HG03521 (cell line): ENCODE measurements at regions not wholly inside any gene's neighbourhood (a gene's known extent, or its start where the extent isn't known, plus 50 kb on each side); places are given as distances from the start of the nearest gene placed in this dataset.

ENCODE experiments used
- ATAC-seq: cut with Tn5 transposase; IDR thresholded peaks from one replicate; pipeline ENCODE4 v1.9.1; 2021; ENCODE audit warnings: mild to moderate bottlenecking, moderate library complexity; ENCODE audit not compliant: unreplicated experiment

DNA sequence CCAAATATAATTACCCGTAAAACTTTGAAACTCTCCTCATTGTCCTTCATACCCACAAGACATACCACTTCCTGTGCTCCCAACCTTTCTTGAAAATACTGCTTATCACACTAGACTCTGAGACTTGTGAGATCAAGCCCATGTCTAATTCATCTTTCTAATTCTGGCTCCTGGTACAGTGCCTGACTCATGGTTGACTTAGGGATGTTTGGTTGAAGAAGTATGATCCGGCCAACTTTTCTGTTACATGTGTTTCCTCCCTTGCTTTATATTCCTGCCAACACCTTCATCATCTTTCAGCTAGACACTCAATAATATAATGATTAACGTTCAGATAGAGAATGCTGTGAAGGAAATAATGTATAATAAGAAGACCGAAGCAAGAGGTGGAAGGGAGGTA is 58.2 kb downstream of the MEX3B start:
- no peak for ATAC-seq

DNA sequence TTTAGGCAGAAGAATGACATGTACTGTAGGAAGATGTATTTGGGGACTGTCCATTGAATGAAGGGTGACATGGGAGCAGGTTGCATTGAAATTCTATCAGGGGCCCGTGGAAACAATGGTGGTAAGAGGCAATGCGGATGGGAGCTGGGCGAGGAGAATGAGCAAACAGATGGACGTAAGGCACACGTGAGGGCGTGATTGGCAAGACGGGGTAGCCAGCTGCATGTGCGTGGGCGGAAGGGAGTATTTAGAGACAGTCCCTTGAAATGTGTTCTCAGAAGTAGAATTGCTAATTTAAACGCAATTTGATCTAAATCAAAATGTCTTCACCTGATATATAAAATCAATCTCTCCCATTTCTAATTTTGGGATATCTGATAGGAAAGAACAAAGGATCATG is 62.3 kb downstream of the MEX3B start:
- no peak for ATAC-seq

DNA sequence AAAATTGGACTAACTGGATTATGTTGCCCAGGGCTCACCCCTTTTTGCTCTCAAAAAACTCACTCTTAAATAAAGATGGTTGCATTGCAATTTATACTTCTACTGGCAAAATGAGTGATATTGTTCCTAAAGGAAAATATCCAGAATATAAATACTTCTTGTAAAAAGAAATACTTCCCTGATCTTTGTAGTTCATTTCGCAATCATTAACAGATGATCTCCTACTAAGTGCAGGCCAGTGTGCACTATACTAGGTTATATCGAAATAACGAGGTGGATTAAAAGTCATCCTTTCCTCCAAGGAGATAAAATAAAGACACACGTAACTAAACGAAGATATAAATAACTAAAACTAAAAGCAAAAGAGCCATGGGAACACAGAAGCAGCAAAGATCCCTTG is 63.0 kb downstream of the MEX3B start:
- no peak for ATAC-seq

DNA sequence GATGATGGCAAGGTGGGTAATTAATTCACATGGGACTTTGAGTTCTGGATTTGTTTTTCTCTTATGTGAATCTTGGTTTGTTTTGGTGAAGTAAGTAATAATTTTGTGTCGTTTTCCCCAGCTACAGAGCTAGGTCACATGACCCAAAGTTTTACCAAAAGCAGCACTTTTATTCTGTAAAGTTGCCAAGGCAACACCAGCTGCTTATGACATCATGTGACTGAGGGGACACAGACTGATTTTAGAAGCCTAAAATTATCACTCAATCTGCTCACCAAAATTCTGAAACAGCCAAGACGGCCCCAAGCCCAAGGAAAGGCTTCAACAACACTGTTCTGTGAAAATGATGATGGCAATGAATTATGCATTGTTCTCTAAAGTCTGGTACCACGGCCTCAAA is 63.9 kb downstream of the MEX3B start:
- no peak for ATAC-seq

DNA sequence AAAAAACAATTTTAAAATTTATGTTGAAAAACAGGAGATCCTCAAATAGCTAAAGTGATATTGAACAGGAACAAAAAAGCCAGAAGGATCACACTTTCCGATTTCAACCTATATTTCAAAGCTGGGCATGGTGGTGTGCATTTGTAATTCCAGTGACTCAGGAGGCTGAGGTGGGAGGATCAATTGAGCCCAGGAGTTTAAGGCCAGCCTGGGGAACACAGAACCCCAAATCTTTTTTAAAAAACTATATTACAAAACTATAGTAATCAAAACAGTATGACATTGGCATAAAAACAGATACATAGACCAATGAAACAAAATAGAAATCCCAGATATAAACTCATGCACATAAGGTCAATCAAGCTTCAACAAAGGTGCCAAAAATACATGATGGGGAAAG is 68.4 kb downstream of the MEX3B start:
- ATAC-seq = no peak

DNA sequence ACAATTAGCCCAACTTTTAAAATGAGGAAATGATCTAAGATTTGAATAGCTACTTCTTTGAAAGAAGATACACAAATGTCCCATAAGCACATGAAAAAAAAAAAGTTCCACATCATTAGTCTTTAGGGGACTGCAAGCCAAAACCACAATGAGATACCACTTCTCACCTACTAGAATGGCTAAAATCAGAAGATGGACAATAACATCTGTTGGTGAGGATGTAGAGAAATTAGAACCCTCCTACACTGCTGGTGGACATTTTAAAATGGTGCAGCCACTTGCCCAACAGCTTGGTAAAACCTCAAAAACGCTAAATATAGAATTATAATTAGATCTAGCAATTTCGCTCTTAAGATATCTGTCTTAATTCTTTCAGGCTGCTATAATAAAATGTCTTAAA is 77.1 kb downstream of the MEX3B start:
- ATAC-seq = no peak

DNA sequence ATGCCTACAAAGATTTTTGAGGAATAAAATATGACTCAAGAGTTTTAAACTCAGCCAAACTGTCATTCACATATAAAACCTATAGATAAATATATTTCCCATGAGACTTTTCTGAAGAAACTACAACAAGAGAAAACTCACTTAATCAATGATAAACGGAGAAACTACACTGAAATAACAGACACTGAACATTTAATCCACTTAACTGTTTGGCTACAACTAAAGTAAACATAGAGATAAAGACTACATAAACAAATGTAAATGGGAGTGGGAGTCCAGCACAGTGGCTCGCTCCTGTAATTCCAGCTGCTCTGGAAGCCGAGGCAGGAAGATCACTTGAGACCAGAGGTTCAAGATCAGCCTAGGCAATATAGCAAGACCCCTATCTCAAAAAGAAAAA is 79.2 kb downstream of the MEX3B start:
- ATAC-seq = no peak

DNA sequence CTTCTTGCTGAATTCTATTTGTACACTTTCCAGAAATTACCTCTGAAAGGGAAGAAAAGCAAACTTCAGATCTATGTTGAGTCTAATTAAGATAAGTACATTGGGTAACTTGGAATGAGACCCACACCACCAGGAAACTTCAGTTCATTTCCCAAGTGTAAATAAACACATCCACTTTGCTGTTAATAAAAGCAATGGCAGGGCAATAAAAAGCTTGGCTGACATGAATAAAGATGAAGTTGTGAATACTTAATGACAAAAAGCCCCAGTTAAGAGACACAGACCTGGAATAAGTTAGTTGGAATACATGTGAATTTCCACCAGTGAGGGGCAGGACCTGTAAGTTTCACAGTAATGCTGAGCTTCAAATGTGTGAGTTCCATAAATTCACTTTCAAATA is 83.3 kb downstream of the MEX3B start:
- ATAC-seq = no peak

DNA sequence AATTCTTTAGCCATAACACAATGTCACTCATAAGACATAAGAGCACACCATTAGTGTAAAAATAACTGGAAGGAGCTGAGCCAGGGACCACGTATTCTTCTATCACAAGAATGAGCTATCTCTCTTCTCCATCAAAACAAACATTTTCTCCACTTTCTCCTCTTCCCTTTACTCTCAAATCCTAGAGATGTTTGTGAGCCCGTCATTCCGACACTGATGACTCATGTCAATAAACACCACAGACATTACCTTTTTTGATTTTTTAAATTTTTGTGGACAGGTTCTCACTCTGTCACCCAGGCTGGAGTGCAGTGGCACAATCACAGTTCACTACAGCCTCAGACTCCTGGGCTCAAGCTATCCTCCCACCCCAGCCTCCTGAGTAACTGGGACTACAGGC is 86.6 kb downstream of the MEX3B start:
- ATAC-seq = no peak

DNA sequence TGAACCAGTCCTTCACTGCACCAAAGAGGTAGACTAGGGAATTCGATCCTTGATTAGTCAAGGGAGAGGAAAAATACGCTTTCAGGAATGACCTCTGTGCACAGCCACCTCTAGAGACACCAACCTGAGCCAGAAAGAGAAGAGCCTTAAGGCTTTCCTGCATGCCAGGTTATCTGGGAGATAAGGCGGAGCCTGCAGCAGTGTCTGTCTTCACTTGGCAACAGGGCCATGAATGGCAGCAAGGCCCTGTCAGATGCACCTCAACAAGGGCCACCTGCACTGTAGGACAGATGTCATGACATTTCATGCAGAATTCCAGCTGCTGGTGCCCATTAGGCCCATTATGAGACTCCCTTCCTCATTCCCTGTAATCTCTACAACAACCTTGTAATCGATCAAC is 88.1 kb downstream of the MEX3B start:
- ATAC-seq = no peak

DNA sequence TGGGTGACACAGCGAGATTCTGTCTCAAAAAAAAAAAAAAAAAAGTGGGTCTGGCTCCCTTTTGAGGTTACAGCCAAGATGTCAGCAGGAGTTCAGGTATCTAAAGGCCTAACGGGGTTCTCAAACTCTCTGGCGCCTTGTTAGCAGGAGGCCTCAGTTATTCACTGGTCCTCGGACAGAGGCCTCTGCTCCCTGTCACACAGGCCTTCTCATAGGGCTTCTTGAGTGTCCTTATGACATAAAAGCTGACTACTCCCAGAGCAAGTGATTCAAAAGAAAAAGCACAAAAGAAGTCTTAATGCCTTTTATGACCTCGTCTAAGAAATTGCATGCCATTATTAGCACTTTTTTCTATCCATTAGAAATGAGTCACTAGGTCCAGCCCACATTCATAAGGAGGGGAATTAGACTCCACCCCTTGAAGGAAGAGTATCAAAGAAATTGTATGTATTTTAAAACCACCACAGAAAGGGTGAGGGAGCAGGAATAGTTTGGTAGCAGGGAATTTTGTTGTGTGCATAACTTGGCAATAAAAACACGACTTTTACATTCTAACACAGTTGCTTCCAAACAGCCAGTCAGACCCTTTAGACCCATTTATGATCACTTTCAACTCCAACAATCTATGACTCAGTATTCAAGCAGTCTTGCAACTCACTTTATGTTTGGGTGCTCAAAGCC is 90.3 kb downstream of the MEX3B start:
- no peak for ATAC-seq

DNA sequence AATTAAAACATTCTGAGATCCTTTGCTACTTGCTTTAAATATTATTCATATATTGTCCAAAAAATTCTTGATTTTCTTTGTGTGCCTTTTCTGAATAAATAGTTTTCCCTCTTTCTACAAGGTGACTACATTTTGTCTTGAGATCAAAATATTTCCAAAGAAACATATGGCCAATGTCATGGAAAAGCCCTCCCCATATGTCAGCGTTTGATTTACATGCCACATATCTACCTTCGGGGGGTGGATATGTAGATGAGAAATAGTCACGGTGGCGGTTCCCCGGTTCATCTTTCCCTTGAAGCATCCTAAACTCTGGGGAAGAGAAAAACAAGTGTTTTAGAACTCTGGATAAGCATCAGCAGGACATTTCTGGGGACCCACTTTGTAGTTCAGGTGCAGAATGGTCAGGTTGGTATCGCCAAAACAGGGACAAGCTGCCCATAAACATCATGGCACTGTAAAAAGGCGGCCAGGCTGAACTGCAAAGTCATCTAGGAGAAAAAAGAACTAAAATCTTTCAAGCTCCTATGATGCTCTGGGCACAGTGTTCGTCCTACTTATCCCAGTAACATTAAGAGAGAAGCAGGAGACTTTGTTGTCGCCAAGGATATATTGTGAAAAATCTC is 91.5 kb downstream of the MEX3B start:
- ATAC-seq = no peak

DNA sequence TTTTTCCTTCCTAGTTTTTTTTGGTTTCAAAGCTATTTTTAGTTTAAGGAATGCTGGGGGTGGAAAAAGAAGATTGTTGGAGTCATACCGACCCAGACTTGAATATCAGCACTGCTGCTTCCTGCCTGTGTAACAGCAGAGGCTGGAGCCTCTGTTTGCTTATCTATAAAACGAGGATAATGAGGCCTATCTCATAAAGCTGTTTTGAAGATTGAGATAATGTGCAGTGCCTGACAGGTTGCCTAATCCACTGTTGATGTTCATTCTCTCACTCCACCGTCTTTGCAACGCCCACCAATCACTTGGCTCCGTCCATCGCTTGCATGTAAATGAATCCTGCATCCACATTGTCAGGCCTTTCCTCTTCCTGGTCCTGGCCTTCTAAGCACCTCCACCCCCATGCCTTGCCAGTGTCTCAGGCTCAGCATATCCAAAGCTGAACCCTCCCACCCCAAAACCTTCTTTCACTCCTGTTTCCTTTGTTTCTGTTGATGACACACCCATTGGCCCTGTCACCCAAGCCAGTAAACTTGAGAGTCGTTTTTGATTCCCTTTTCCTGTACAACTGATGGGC is 94.9 kb downstream of the MEX3B start:
- no peak for ATAC-seq

DNA sequence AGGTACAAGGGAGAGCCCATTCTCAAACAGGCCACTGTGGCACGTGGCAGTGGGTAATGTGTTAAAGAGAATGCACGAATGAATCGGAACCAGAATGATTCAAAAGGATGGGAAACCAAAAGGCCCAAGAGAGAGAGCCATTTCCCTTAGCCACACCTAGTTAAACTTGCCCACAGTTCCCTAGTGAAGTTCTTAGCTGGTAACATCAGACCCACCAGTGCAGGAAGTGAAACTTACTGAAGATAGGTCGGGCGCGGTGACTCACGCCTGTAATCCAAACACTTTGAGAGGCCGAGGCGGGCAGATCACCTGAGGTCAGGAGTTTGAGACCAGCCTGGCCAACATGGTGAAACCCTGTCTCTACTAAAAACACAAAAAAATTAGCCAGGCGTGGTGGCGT is 97.1 kb downstream of the MEX3B start:
- no peak for ATAC-seq

DNA sequence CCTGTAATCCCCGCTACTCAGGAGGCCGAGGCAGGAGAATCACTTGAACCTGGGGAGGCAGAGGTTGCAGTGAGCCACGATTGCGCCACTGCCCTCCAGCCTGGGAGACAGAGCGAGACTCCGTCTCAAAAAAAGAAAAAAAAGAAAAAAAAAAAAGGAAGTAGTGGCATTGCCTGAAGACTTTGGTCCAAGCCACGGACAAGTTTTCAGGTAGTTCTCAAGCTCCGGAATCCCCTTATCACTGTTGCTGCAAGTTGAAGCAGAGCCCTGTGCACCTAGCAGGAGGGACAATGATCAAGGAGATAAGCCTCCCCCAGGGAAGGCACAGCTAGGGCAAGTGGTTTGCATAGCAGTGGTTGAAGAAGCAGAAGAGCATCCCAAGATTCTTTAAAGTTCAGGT is 97.6 kb downstream of the MEX3B start:
- no peak for ATAC-seq

DNA sequence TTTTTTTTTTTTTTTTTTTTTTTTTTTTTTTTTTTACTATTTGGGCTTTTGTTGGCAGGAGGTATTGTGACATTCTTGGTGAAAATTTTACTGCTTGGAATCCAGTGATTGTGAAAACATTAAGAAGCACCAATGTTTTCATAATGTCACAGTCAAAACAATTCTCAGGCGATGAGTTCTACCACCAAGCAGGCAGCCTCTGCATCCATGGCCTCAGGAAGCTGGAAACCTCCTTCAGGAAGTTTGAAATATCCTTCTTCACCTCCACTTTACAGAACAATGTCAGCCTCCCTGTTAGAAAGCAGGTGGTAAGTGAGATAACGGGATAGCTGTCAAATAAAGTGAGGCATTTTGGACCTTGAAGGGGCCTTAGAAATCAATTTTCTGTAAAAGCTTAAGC is 98.3 kb downstream of the MEX3B start:
- no peak for ATAC-seq

DNA sequence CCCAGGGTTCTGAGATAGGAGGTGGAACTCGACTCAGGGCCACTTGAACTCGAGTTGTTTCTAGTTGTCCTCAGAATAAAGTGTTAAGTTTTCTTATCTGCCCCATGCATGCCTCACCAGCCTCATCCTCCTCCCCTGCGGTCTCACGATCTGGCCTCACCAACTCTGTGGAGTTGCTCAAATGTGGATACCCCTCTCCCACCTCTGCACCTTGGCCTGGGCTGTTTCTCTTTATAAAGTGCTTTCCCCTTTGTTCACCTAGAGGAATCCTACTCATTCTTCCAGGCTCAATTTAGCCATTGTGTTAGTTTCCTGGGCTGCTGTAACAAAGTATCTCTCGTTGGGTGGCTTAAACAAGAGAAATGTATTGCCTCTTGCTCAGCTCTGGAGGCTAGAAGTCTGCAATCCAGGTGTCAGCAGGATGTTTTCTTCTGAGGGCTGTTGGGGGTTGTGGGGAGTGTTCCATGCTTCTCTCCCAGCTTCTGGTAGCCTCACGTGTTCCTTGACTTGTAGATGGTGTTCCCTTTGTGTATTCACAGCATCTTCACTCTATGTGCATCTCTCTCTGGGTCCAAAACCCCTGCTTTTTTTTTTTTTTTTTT is 100.7 kb downstream of the MEX3B start:
- ATAC-seq = no peak

DNA sequence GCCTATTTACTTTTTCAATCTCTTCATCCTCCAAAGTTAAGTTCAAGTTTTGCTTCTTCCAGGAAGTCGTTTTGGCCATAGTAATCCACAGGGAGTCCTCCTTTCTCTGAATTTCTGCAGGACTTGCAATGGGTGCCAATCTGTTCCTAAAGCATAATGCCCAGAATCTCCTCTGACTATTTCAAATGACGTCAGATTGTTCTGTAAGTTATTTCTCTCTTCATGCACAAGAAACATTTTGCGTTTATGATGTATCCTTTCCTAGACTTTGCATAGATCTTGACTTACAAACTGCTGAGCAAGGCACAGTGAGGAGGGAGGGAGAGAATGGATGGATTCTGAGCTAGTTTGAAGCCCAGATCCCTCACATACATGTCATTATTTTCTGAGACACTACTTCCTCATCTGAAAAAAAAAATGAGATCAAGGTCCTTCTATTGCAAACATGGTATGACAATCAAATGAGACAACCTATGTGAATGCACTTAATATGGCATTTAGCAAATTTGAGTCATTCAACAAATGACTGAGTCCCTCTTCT is 103.1 kb downstream of the MEX3B start:
- no peak for ATAC-seq

DNA sequence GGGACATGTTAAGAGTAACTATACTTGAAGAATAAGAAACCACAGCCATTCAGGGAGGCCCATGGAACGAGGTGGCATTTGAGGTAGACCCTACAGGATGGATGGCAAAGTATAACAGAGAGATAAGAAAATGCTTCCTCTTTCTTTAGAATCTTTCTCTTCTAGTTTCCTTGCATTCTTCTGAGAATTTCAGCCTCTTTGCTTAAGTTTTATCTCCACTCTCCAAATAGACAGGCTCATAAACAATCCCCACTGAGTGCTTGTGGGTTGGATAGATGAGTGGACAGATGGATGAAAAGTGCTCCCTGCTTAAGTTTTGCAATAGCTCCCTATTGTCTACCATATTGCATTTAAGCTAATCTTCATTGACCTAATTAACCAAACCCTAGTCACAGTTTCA is 103.7 kb downstream of the MEX3B start:
- no peak for ATAC-seq

DNA sequence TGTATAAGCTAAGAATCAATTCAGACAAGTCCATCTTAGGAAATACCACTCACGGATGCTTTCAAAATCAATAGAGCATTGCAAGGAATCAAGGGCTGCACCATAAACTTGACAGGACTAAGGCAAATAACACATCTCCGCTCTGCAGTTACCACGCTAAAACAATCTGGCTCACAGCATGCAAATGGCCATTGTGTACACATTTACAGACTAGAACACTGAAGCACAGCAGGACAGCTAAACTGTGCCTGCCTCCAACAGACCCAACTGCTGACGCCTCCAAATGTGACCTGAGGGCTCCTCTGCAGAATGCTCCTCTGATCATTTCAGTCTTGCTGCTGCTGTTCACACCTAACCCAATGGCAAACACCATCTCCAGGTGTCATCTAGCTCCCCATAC is 104.3 kb downstream of the MEX3B start:
- ATAC-seq = no peak

DNA sequence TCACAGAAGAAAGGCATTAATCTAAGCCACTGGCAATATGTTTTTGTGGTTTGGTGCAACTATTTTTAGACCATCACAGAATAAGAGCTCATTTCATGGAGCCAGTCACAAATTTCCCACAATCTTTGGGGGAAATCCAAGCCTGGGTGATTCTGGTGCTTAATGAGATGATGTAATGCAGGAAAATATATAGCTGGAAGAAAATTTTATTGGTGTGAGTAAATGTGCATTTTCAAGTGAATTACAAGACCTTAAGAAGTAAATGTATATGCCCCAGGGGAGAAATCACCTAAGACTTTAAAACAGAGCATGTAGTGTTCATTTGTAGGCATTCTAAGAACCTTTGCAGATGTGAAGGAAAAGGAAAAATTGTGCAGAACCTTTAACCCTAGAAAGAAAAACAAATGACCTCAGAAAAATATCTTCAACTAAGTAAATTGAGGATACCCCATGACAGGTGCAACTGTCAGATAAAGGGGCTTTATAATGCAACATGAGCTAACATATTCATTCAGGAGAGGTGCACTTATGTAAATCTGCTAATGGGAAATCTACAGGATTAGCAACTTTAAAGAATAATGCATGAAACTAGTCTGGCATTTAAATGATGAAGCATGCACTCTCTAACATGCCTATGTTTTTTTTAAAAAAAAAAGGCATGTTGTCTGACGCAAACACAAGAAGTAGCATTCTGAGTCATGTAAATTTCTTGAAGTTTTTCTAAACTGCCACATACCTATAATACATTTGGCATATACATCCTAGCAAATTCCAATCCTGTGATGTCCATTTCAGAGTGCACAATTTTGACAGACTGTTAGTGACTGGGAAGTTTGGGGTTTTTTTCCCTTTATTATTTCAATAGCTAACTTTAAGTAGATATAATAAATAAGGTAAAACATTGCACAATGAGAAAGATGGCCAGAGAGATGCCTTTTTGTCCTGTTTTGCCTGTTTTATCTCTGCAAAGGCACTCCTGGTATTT is 105.1 kb downstream of the MEX3B start:
- ATAC-seq = no peak
